GM18499 (cell line): ENCODE measurements at regions not wholly inside any gene's neighbourhood (a gene's known extent, or its start where the extent isn't known, plus 50 kb on each side); places are given as distances from the start of the nearest gene placed in this dataset.

Source experiments
- ATAC-seq: cut with Tn5 transposase; IDR thresholded peaks from one replicate; pipeline ENCODE4 v1.9.1; 2021; ENCODE audit warnings: moderate number of reproducible peaks; ENCODE audit not compliant: insufficient read depth, unreplicated experiment

GRCh38 chr7:20932785-20933527 is 146.3 kb upstream of the SP8 start:
- no peak for ATAC-seq

GRCh38 chr7:20945451-20945850 is 158.8 kb upstream of the SP8 start:
- ATAC-seq = no peak

GRCh38 chr7:20952916-20953315 is 166.2 kb upstream of the SP8 start:
- no peak for ATAC-seq

GRCh38 chr7:20954711-20955619 is 168.3 kb upstream of the SP8 start:
- no peak for ATAC-seq

- ATAC-seq = no peak
These were observed 171.9 kb upstream of the SP8 start for GRCh38 chr7:20958572-20958971.

GRCh38 chr7:20959281-20959680 is 172.6 kb upstream of the SP8 start:
- no peak for ATAC-seq

- no peak for ATAC-seq
These were observed 177.0 kb upstream of the SP8 start for GRCh38 chr7:20963556-20964280.

- ATAC-seq = no peak
These were observed 177.7 kb upstream of the SP8 start for GRCh38 chr7:20964281-20964918.

- no peak for ATAC-seq
These were observed 184.5 kb upstream of the SP8 start for GRCh38 chr7:20971219-20971618.

- ATAC-seq = no peak
These were observed 193.5 kb upstream of the SP8 start for GRCh38 chr7:20980232-20980631.

- ATAC-seq = no peak
These were observed 194.1 kb upstream of the SP8 start for GRCh38 chr7:20980668-20981264.

GRCh38 chr7:20988340-20988739 is 201.7 kb upstream of the SP8 start:
- no peak for ATAC-seq

- ATAC-seq = no peak
These were observed 204.9 kb upstream of the SP8 start for GRCh38 chr7:20991544-20991943.

- ATAC-seq = no peak
These were observed 207.0 kb upstream of the SP8 start for GRCh38 chr7:20993693-20994092.

GRCh38 chr7:20998309-20998708 is 211.6 kb upstream of the SP8 start:
- ATAC-seq = no peak

- ATAC-seq = no peak
These were observed 224.5 kb upstream of the SP8 start for GRCh38 chr7:21011153-21011552.

GRCh38 chr7:21013765-21014539 is 227.3 kb upstream of the SP8 start:
- ATAC-seq = no peak

- ATAC-seq = no peak
These were observed 234.0 kb upstream of the SP8 start for GRCh38 chr7:21020667-21021066.

GRCh38 chr7:21023841-21024484 is 237.3 kb upstream of the SP8 start:
- ATAC-seq = no peak
